Heart left ventricle (tissue), 16 donors: ENCODE measurements at regions not wholly inside any gene's neighbourhood (a gene's known extent, or its start where the extent isn't known, plus 50 kb on each side); places are given as distances from the start of the nearest gene placed in this dataset.

Source experiments
- ATAC-seq, 4 donors: fragments of 200-7000 bp; cut with Tn5 transposase; one replicate each; pipeline ENCODE4 v1.9.1; 2020 to 2022; ENCODE audit warnings: moderate library complexity in 4 of 4, mild to moderate bottlenecking in 3 of 4, moderate number of reproducible peaks in 1 of 4
- DNase-seq, 5 donors: peaks; one replicate each; pipeline ENCODE4 v3.0.0-alpha.2; 2020
- H3K27ac ChIP-seq, 12 donors: fragments of 200-600 bp; sonication (generic) in 4 of 12; one replicate each; pipeline versions ENCODE4 v1.5.0 to v1.8.0; 2016 to 2022; ENCODE audit warnings: mild to moderate bottlenecking in 2 of 12
- H3K27me3 ChIP-seq, 9 donors: fragments of 200-600 bp; sonication (generic) in 2 of 9; one replicate each; pipeline versions ENCODE4 v1.5.1 to v1.8.0; 2016 to 2022; ENCODE audit warnings: mild to moderate bottlenecking in 3 of 9
- H3K36me3 ChIP-seq, 9 donors: fragments of 200-600 bp; sonication (generic) in 2 of 9; one replicate each; pipeline versions ENCODE4 v1.5.0 to v1.8.0; 2018 to 2022; ENCODE audit warnings: mild to moderate bottlenecking in 2 of 9
- H3K4me1 ChIP-seq, 12 donors: fragments of 200-600 bp; sonication (generic) in 4 of 12; one replicate each; pipeline versions ENCODE4 v1.5.0 to v1.8.0; 2016 to 2022; ENCODE audit warnings: mild to moderate bottlenecking in 3 of 12
- H3K4me3 ChIP-seq, 12 donors: fragments of 200-600 bp; sonication (generic) in 4 of 12; one replicate each; pipeline versions ENCODE4 v1.5.0 to v1.8.0; 2017 to 2022; ENCODE audit warnings: mild to moderate bottlenecking in 9 of 12, moderate library complexity in 4 of 12
- H3K9me3 ChIP-seq, 12 donors: fragments of 200-600 bp; sonication (generic) in 4 of 12; one replicate each; pipeline versions ENCODE4 v1.5.0 to v1.8.0; 2016 to 2022; ENCODE audit warnings: mild to moderate bottlenecking in 1 of 12
- POLR2A ChIP-seq, 2 donors: fragments of 450-650 bp; IDR thresholded peaks; one replicate each; pipeline ENCODE4 v1.6.1; 2017; ENCODE audit warnings: antibody characterized with exemption in 2 of 2, mild to moderate bottlenecking in 2 of 2, moderate library complexity in 2 of 2
- WGBS, 4 donors: extraction: QIAGEN DNeasy Blood & Tissue Kit in 2 of 4; methylation state at CpG; one replicate each; pipeline versions ENCODE4 v1.1.5 to v1.1.7; 2013 to 2018; 5-methylcytosine and 5-hydroxymethylcytosine counted together
- intact Hi-C, 10 donors: fragments of 100-400 bp; cut with DNase I; formaldehyde crosslinking; loops; one replicate each; pipeline versions ENCODE4 v1.11.1 to v1.14.2; 2022
- TF ChIP-seq, protein P1 (sequence below), 12 donors: fragments of 200-600 bp; sonication (generic) in 4 of 12; IDR thresholded peaks; one replicate each; pipeline versions ENCODE4 v1.5.0 to v1.8.0; 2018 to 2022; ENCODE audit warnings: antibody characterized with exemption in 12 of 12, mild to moderate bottlenecking in 5 of 12
- donor health status: ischemic (EF 13 %, LVEDD 7.1; RV severe dilation, severe dysfunction).
- donor health status: healthy with polysubstance abuse.
- donor health status: DM: no; HTN: yes; CAD: no.
- donor health status: DM: no; HTN: no; CAD: no.
- donor health status: ischemic (EF 25% LVEDD 6.9; RV normal size, moderate dysfunction).
- donor health status: ischemic (EF 25% LVEDD 5.7; RV mildly dilated, moderate dysfunction).
- donor health status: healthy.
- donor health status: DM: yes; HTN: yes; CAD: no.
- donor health status: ischemic (EF 35%, LVEDD 5.7; RV mildly dilated, moderate dysfunction).
- donor health status: nonischemic (EF 11% LVEDD 7.7; RV severe dilation, severe dysfunction).
- donor health status: DM: yes; HTN: yes; CAD: no.
- donor health status: PGD.
- donor health status: ischemic (EF 29% LVEDD 5.4; RV normal size, mild dysfunction).
- donor health status: nonischemic (EF 23%, LVEDD 6.1; RV moderate dilation, normal function).

DNA sequence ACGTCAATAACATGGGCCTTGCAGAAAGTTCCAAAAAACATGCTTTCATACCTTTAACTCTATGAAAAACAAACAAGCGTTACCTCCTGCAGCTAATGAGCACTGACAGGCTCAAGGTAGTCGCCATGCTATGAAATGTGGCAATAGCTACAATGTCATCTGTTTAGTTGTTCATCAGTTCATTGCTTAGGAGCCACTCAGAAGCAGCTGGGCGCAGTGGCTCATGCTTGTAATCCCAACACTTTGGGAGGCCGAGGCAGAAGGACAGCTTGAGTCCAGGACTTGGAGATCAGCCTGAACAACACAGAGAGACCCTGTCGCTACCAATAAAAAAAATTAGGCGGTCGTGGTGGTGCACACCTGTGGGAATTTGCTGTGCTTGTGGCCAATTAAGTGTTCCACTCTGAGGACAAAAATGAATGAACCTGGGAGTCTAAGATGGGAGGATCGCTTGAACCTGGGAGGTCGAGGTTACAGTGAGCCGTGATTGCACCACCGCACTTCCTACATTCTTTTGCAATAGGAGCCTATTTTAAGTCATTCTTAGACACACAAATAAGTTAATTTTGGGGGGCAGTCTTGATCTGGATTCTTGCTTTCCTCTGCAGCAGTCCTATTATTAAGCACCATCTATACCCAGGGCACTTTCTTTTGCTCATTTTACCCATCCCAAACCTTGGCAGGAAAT is 276.2 kb upstream of the KLF14 start:
- 92 to 95% (median 94%) methylated on average over 12 of the region's 12 CpGs for WGBS, 4 donors
- Histone ChIP-seq H3K27ac (peak overlapping the region in 1 of 12 donors; percentile 79), H3K4me3 (no peak overlapping the region), H3K27me3 (no peaks in the 10 kb centered on the region), H3K9me3 (no peaks in the 10 kb centered on the region), H3K36me3 (peaks cover 0 to 8% (median 0%) of the 10 kb centered on the region in 9 donors), H3K4me1 (peaks cover 15 to 88% (median 60%) of the 10 kb centered on the region in 12 donors)
- no peak for DNase-seq
- ATAC-seq, result no peak
- TF ChIP-seq POLR2A (IDR thresholded peaks at IDR 0.05), result no peak
- intact Hi-C loops, result loop anchor here in 1 of 10 donors (5.0 kb wide), 1 partner anchor 113 kb away; no protein-coding TSS in a partner anchor

DNA sequence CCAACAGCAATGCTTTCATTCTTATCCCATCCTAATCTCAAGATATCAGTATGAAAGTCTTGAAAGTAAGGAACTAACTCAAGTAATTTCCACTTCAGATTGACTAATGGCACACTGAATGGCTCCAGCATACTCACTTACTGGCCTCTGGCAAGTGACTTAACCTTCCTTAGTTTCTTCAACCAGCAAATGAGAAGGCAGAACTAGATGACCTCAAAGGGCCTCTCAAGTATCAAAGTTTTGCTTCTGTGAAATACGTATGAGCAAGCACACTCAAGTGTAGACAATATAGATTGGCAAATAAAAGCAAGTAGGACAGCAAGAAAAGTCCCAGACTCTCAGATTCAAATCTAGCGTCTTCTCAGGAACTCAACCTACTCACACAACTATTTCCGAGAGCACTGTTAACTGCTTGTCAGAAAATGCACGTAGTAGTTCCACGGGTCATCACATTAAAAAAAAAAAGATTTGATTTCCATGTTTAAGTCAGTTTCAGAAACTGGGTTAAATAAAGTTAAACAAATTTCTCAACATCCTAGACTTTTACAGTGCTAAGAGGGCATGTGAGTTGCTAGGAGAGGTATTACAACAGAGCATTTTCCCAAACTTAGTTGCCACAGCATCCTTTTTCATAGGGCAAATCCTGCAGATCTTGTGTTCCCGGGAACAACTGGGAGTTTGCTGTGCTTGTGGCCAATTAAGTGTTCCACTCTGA is 276.9 kb upstream of the KLF14 start:
- peak overlapping the region in 7 of 12 donors; percentile 14 to 79 (median 50) for H3K27ac ChIP-seq
- DNase-seq, result no peak
- H3K27me3 ChIP-seq, result no peaks in the 10 kb centered on the region
- intact Hi-C loops, result loop anchor here in 1 of 10 donors (5.0 kb wide), 1 partner anchor 114 kb away; no protein-coding TSS in a partner anchor
- H3K9me3 ChIP-seq, result no peaks in the 10 kb centered on the region
- TF ChIP-seq, protein P1, sequence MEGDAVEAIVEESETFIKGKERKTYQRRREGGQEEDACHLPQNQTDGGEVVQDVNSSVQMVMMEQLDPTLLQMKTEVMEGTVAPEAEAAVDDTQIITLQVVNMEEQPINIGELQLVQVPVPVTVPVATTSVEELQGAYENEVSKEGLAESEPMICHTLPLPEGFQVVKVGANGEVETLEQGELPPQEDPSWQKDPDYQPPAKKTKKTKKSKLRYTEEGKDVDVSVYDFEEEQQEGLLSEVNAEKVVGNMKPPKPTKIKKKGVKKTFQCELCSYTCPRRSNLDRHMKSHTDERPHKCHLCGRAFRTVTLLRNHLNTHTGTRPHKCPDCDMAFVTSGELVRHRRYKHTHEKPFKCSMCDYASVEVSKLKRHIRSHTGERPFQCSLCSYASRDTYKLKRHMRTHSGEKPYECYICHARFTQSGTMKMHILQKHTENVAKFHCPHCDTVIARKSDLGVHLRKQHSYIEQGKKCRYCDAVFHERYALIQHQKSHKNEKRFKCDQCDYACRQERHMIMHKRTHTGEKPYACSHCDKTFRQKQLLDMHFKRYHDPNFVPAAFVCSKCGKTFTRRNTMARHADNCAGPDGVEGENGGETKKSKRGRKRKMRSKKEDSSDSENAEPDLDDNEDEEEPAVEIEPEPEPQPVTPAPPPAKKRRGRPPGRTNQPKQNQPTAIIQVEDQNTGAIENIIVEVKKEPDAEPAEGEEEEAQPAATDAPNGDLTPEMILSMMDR (IDR thresholded peaks at IDR 0.05), result no peak
- TF ChIP-seq POLR2A (IDR thresholded peaks at IDR 0.05), result no peak
- peaks cover 15 to 95% (median 61%) of the 10 kb centered on the region in 12 donors for H3K4me1 ChIP-seq
- no peak for ATAC-seq
- peaks cover 0 to 12% (median 0%) of the 10 kb centered on the region in 9 donors for H3K36me3 ChIP-seq
- H3K4me3 ChIP-seq, result no peak overlapping the region
- WGBS, 4 donors, result 76 to 87% (median 79%) methylated on average over 6 of the region's 6 CpGs

DNA sequence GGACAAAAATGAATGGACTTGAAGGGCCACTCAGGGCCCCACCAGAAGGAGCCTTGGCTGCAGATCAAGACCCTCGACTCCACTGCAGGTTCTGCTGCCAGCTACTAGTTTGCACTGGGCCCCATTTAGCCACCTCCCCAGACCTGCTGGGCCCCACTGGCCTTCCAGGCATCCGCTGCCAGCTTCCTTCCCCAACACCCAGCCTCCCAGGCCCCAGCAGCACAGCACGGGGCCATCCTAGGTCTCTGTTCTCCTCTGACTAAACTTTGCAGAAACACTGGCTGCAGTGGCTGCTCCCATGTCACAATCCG is 277.4 kb upstream of the KLF14 start:
- H3K27me3 ChIP-seq, result no peaks in the 10 kb centered on the region
- peaks cover 15 to 100% (median 64%) of the 10 kb centered on the region in 12 donors for H3K4me1 ChIP-seq
- no peak for DNase-seq
- WGBS, 4 donors, result 63 to 72% (median 71%) methylated on average over 4 of the region's 4 CpGs
- TF ChIP-seq, protein P1 (IDR thresholded peaks at IDR 0.05), result no peak
- TF ChIP-seq POLR2A (IDR thresholded peaks at IDR 0.05), result no peak
- H3K36me3 ChIP-seq, result peaks cover 0 to 12% (median 0%) of the 10 kb centered on the region in 9 donors
- peak overlapping the region in 7 of 12 donors; percentile 14 to 79 (median 50) for H3K27ac ChIP-seq
- peak in 3 of 4 donors; percentile 23 to 60 (median 47) for ATAC-seq
- H3K4me3 ChIP-seq, result no peak overlapping the region
- intact Hi-C loops, result loop anchor here in 1 of 10 donors (5.0 kb wide), 1 partner anchor 114 kb away; no protein-coding TSS in a partner anchor
- no peaks in the 10 kb centered on the region for H3K9me3 ChIP-seq

DNA sequence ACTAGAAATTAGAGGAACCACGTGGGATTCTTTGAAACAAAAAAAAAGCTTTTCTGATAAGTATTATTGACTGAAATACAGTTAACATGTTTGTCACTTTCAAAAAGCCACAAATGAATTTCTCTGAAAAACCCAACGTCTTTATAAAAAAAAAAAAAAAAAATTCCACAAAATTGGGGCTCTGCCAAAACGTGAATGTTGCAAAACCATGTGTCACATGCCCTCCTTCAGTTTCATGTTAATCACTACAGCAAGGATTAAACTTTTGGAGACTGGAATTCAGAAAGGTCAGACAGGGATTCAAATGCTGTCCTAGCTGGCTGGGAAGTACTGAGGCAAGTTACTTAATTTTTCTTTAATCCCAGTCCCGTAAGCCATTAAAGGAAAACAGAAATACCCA is 278.0 kb upstream of the KLF14 start:
- intact Hi-C loops, result loop anchor here in 1 of 10 donors (5.0 kb wide), 1 partner anchor 115 kb away; no protein-coding TSS in a partner anchor
- H3K9me3 ChIP-seq, result no peaks in the 10 kb centered on the region
- ATAC-seq (peak in 3 of 4 donors; percentile 55 to 65 (median 59)), DNase-seq (no peak)
- H3K27me3 ChIP-seq, result no peaks in the 10 kb centered on the region
- H3K4me3 ChIP-seq, result no peak overlapping the region
- peaks cover 0 to 12% (median 0%) of the 10 kb centered on the region in 9 donors for H3K36me3 ChIP-seq
- 30 to 41% (median 36%) methylated on average over 4 of the region's 4 CpGs for WGBS, 4 donors
- peaks cover 15 to 99% (median 66%) of the 10 kb centered on the region in 12 donors for H3K4me1 ChIP-seq
- peak overlapping the region in 10 of 12 donors; percentile 7 to 79 (median 58) for H3K27ac ChIP-seq
- TF ChIP-seq, protein P1 (IDR thresholded peaks at IDR 0.05), result no peak
- no peak for TF ChIP-seq POLR2A (IDR thresholded peaks at IDR 0.05)
